Loucy (cell line): ENCODE measurements at regions not wholly inside any gene's neighbourhood (a gene's known extent, or its start where the extent isn't known, plus 50 kb on each side); places are given as distances from the start of the nearest gene placed in this dataset.

Source experiments
- EZH2phosphoT487 ChIP-seq: fragments of 200-600 bp; IDR thresholded peaks from 2 replicates; pipeline ENCODE4 v1.6.1; 2018; ENCODE audit warnings: antibody characterized with exemption, mild to moderate bottlenecking, moderate library complexity, borderline replicate concordance
- TF ChIP-seq, protein P1 (sequence below): fragments of 200-600 bp; sonication (generic); conservative IDR thresholded peaks from 2 replicates; pipeline ENCODE4 v1.5.1; 2014; ENCODE audit warnings: mild to moderate bottlenecking, antibody characterized with exemption, low read length

DNA sequence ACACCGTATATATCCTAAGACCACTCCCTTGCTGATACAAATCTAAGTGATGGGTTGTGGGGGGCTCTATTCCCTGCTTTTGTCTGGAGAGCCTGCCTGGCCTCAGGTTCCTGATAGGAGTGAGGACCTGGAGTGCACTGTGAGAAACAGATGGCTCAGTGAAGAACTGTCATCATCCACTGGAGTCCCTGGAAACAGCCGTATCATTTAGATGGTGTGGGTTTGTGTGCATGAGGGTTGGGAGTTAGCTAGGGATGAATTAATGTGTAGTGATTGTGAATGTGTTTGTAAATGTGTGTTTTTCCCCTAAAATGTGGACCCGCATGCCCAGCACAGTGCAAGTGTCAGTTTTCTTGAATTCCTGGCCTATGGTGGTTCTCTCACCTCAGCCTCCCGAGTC, 111.6 kb downstream of the CRYBB2 start:
- TF ChIP-seq, protein P1, sequence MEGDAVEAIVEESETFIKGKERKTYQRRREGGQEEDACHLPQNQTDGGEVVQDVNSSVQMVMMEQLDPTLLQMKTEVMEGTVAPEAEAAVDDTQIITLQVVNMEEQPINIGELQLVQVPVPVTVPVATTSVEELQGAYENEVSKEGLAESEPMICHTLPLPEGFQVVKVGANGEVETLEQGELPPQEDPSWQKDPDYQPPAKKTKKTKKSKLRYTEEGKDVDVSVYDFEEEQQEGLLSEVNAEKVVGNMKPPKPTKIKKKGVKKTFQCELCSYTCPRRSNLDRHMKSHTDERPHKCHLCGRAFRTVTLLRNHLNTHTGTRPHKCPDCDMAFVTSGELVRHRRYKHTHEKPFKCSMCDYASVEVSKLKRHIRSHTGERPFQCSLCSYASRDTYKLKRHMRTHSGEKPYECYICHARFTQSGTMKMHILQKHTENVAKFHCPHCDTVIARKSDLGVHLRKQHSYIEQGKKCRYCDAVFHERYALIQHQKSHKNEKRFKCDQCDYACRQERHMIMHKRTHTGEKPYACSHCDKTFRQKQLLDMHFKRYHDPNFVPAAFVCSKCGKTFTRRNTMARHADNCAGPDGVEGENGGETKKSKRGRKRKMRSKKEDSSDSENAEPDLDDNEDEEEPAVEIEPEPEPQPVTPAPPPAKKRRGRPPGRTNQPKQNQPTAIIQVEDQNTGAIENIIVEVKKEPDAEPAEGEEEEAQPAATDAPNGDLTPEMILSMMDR = no peak
- no peak for TF ChIP-seq EZH2phosphoT487
